ENCODE measurements at regions not wholly inside any gene's neighbourhood (a gene's known extent, or its start where the extent isn't known, plus 50 kb on each side); places are given as distances from the start of the nearest gene placed in this dataset.

GRCh38 chr1:214943054-214943453, 139.5 kb upstream of the KCNK2 start:
- DNase-seq (no peak), ATAC-seq (ENCODE audit: insufficient read depth, low FRiP score) (no peak)
- H3K9ac ChIP-seq (ENCODE audit: insufficient read depth in 1 of 2, low read length in 2 of 2), result no peak overlapping the region
- H3K27ac ChIP-seq (ENCODE audit: low read depth in 1 of 2, low read length in 1 of 2), result no peak overlapping the region
- H3K36me3 ChIP-seq (ENCODE audit: control insufficient read depth in 4 of 4, insufficient read depth in 4 of 4, low read length in 4 of 4), result no peaks in the 10 kb centered on the region
- WGBS, 2 donors, result 59 to 72% methylated on average over 3 of the region's 3 CpGs
- H3K4me1 ChIP-seq (ENCODE audit: control insufficient read depth in 5 of 5, insufficient read depth in 5 of 5, low read length in 5 of 5), result no peaks in the 10 kb centered on the region
- no peaks in the 10 kb centered on the region for H3K27me3 ChIP-seq (ENCODE audit: control insufficient read depth in 3 of 3, insufficient read depth in 3 of 3, low read length in 2 of 3)
- no peak overlapping the region for H3K4me3 ChIP-seq
- TF ChIP-seq CTCF (IDR thresholded peaks at IDR 0.05; ENCODE audit: control extremely low read depth, extremely low read depth), result no peak
- no peaks in the 10 kb centered on the region for H3K9me3 ChIP-seq (ENCODE audit: control insufficient read depth in 4 of 4, insufficient read depth in 3 of 4, low read length in 3 of 4)

- 44 to 71% methylated on average over 1 of the region's 1 CpG for WGBS, 2 donors
- DNase-seq (no peak), ATAC-seq (ENCODE audit: insufficient read depth, low FRiP score) (no peak)
- Histone ChIP-seq H3K36me3 (ENCODE audit: control insufficient read depth in 4 of 4, insufficient read depth in 4 of 4, low read length in 4 of 4) (no peaks in the 10 kb centered on the region), H3K4me3 (no peak overlapping the region), H3K4me1 (ENCODE audit: control insufficient read depth in 5 of 5, insufficient read depth in 5 of 5, low read length in 5 of 5) (no peaks in the 10 kb centered on the region), H3K9me3 (ENCODE audit: control insufficient read depth in 4 of 4, insufficient read depth in 3 of 4, low read length in 3 of 4) (no peaks in the 10 kb centered on the region), H3K9ac (ENCODE audit: insufficient read depth in 1 of 2, low read length in 2 of 2) (no peak overlapping the region), H3K27me3 (ENCODE audit: control insufficient read depth in 3 of 3, insufficient read depth in 3 of 3, low read length in 2 of 3) (no peaks in the 10 kb centered on the region), H3K27ac (ENCODE audit: low read depth in 1 of 2, low read length in 1 of 2) (no peak overlapping the region)
- no peak for TF ChIP-seq CTCF (IDR thresholded peaks at IDR 0.05; ENCODE audit: control extremely low read depth, extremely low read depth)
Measured at GRCh38 chr1:214946615-214947014, 135.9 kb upstream of the KCNK2 start.

- Histone ChIP-seq H3K36me3 (ENCODE audit: control insufficient read depth in 4 of 4, insufficient read depth in 4 of 4, low read length in 4 of 4) (no peaks in the 10 kb centered on the region), H3K27me3 (ENCODE audit: control insufficient read depth in 3 of 3, insufficient read depth in 3 of 3, low read length in 2 of 3) (no peaks in the 10 kb centered on the region), H3K4me3 (no peak overlapping the region), H3K9me3 (ENCODE audit: control insufficient read depth in 4 of 4, insufficient read depth in 3 of 4, low read length in 3 of 4) (peaks cover 0 to 3% (median 0%) of the 10 kb centered on the region in 4 donors), H3K9ac (ENCODE audit: insufficient read depth in 1 of 2, low read length in 2 of 2) (no peak overlapping the region), H3K27ac (ENCODE audit: low read depth in 1 of 2, low read length in 1 of 2) (no peak overlapping the region), H3K4me1 (ENCODE audit: control insufficient read depth in 5 of 5, insufficient read depth in 5 of 5, low read length in 5 of 5) (no peaks in the 10 kb centered on the region)
- DNase-seq, result peak in 1 of 3 donors; percentile 9
- WGBS, 2 donors, result 53 to 68% methylated on average over 7 of the region's 7 CpGs
- TF ChIP-seq CTCF (IDR thresholded peaks at IDR 0.05; ENCODE audit: control extremely low read depth, extremely low read depth), result no peak
- no peak for ATAC-seq (ENCODE audit: insufficient read depth, low FRiP score)
Measured at GRCh38 chr1:214952648-214953047, 129.9 kb upstream of the KCNK2 start.

- H3K4me3 ChIP-seq, result no peak overlapping the region
- TF ChIP-seq CTCF (IDR thresholded peaks at IDR 0.05; ENCODE audit: control extremely low read depth, extremely low read depth), result no peak
- peaks cover 0 to 3% (median 0%) of the 10 kb centered on the region in 4 donors for H3K9me3 ChIP-seq (ENCODE audit: control insufficient read depth in 4 of 4, insufficient read depth in 3 of 4, low read length in 3 of 4)
- H3K4me1 ChIP-seq (ENCODE audit: control insufficient read depth in 5 of 5, insufficient read depth in 5 of 5, low read length in 5 of 5), result no peaks in the 10 kb centered on the region
- no peaks in the 10 kb centered on the region for H3K36me3 ChIP-seq (ENCODE audit: control insufficient read depth in 4 of 4, insufficient read depth in 4 of 4, low read length in 4 of 4)
- ATAC-seq (ENCODE audit: insufficient read depth, low FRiP score) (no peak), DNase-seq (no peak)
- H3K9ac ChIP-seq (ENCODE audit: insufficient read depth in 1 of 2, low read length in 2 of 2), result no peak overlapping the region
- 88 to 94% methylated on average over 1 of the region's 1 CpG for WGBS, 2 donors
- no peak overlapping the region for H3K27ac ChIP-seq (ENCODE audit: low read depth in 1 of 2, low read length in 1 of 2)
- no peaks in the 10 kb centered on the region for H3K27me3 ChIP-seq (ENCODE audit: control insufficient read depth in 3 of 3, insufficient read depth in 3 of 3, low read length in 2 of 3)
Measured at GRCh38 chr1:214953901-214954616, 128.5 kb upstream of the KCNK2 start.
